ENCODE measurements at regions not wholly inside any gene's neighbourhood (a gene's known extent, or its start where the extent isn't known, plus 50 kb on each side); places are given as distances from the start of the nearest gene placed in this dataset.

GRCh38 chr2:5959836-5960820 is 267.9 kb downstream of the SOX11 start:
- DNase-seq, result no peak

GRCh38 chr2:5967506-5967905 is 275.3 kb downstream of the SOX11 start:
- no peak for DNase-seq

GRCh38 chr2:5969303-5969702 is 277.1 kb downstream of the SOX11 start:
- no peak for DNase-seq

- no peak for DNase-seq
Measured at GRCh38 chr2:5970347-5970746, 278.2 kb downstream of the SOX11 start.

- DNase-seq, result no peak
Measured at GRCh38 chr2:5974477-5974876, 282.3 kb downstream of the SOX11 start.

- DNase-seq, result no peak
Measured at GRCh38 chr2:5975401-5975800, 283.2 kb downstream of the SOX11 start.

- no peak for DNase-seq
Measured at GRCh38 chr2:5976531-5977065, 284.4 kb downstream of the SOX11 start.

- no peak for DNase-seq
Measured at GRCh38 chr2:5977477-5977876, 285.3 kb downstream of the SOX11 start.

- DNase-seq, result no peak
Measured at GRCh38 chr2:5978131-5978751, 286.1 kb downstream of the SOX11 start.

- DNase-seq, result no peak
Measured at GRCh38 chr2:5980450-5981190, 288.4 kb downstream of the SOX11 start.

- DNase-seq, result no peak
Measured at GRCh38 chr2:5982193-5982902, 290.2 kb downstream of the SOX11 start.

- no peak for DNase-seq
Measured at GRCh38 chr2:5982903-5983265, 290.7 kb downstream of the SOX11 start.

GRCh38 chr2:5983511-5984272 is 291.5 kb downstream of the SOX11 start:
- no peak for DNase-seq

- DNase-seq, result no peak
Measured at GRCh38 chr2:5984273-5984655, 292.1 kb downstream of the SOX11 start.

GRCh38 chr2:5984946-5985345 is 292.8 kb downstream of the SOX11 start:
- no peak for DNase-seq

GRCh38 chr2:5985536-5986385 is 293.6 kb downstream of the SOX11 start:
- no peak for DNase-seq

- no peak for DNase-seq
Measured at GRCh38 chr2:5986801-5987787, 294.9 kb downstream of the SOX11 start.

GRCh38 chr2:5988120-5988519 is 295.9 kb downstream of the SOX11 start:
- no peak for DNase-seq

GRCh38 chr2:5990086-5990485 is 297.9 kb downstream of the SOX11 start:
- no peak for DNase-seq
